ENCODE measurements at regions not wholly inside any gene's neighbourhood (a gene's known extent, or its start where the extent isn't known, plus 50 kb on each side); places are given as distances from the start of the nearest gene placed in this dataset.

GRCh38 chr5:26121338-26121737 lies 917.0 kb downstream of the CDH9 start:
- Histone ChIP-seq H3K4me1 (no peaks in the 10 kb centered on the region), H3K27me3 (no peaks in the 10 kb centered on the region), H3K9me3 (no peaks in the 10 kb centered on the region), H3K27ac (no peak overlapping the region), H3K36me3 (no peaks in the 10 kb centered on the region), H3K4me3 (no peak overlapping the region)
- intact Hi-C loops (cut with DNase I): no loop called here
- ATAC-seq: no peak
- TF ChIP-seq, protein P1, sequence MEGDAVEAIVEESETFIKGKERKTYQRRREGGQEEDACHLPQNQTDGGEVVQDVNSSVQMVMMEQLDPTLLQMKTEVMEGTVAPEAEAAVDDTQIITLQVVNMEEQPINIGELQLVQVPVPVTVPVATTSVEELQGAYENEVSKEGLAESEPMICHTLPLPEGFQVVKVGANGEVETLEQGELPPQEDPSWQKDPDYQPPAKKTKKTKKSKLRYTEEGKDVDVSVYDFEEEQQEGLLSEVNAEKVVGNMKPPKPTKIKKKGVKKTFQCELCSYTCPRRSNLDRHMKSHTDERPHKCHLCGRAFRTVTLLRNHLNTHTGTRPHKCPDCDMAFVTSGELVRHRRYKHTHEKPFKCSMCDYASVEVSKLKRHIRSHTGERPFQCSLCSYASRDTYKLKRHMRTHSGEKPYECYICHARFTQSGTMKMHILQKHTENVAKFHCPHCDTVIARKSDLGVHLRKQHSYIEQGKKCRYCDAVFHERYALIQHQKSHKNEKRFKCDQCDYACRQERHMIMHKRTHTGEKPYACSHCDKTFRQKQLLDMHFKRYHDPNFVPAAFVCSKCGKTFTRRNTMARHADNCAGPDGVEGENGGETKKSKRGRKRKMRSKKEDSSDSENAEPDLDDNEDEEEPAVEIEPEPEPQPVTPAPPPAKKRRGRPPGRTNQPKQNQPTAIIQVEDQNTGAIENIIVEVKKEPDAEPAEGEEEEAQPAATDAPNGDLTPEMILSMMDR (IDR thresholded peaks at IDR 0.05): no peak
- WGBS, 2 donors: 43 to 47% methylated on average over 6 of the region's 6 CpGs
- no peak for DNase-seq
- FAIRE-seq: no peak

DNA sequence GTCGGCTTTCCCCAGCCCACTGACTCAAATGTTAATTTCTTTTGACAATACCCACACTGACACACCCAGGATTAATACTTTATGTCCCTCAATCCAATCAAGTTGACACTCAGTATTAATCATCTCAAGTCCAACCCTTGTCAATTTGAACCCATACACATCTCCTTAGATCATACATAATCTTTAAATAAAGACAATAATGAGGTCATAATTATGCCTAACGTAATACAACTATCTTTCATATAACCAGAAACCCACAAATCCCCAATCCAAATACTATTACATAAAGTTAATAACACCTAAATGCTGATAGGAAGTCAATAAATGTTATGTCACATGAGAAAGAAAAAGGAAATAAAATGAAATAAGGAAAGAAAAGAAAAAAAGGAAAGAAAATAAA lies 934.2 kb downstream of the CDH9 start:
- FAIRE-seq (no peak), DNase-seq (no peak), ATAC-seq (no peak)
- Histone ChIP-seq H3K4me3 (no peak overlapping the region), H3K9me3 (no peaks in the 10 kb centered on the region), H3K4me1 (no peaks in the 10 kb centered on the region), H3K27ac (no peak overlapping the region), H3K36me3 (no peaks in the 10 kb centered on the region), H3K27me3 (no peaks in the 10 kb centered on the region)
- intact Hi-C loops (cut with DNase I): no loop called here
- TF ChIP-seq, protein P1 (IDR thresholded peaks at IDR 0.05): no peak
- 40 to 48% methylated on average over 2 of the region's 2 CpGs for WGBS, 2 donors

DNA sequence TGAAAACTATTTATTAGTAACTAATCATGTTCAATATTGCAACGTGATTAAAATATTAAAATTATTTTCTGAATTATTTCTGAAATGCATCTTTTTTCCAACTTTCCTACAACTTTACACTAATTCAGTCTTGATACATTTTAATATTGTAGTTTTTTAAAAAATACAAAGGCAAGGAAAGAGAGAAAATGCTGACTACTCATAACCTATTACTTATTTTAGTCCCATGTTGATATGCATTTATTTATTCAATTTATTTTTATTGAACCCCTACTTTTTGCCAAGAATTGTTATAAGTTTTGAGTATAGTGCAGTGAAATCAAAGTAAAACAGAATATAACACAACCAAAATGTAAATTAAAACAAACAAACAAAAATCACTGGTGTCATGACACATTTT lies 978.2 kb downstream of the CDH9 start:
- 55 to 57% methylated on average over 1 of the region's 1 CpG for WGBS, 2 donors
- intact Hi-C loops (cut with DNase I): no loop called here
- TF ChIP-seq, protein P1 (IDR thresholded peaks at IDR 0.05): no peak
- no peak for ATAC-seq
- FAIRE-seq: no peak
- Histone ChIP-seq H3K36me3 (no peaks in the 10 kb centered on the region), H3K9me3 (no peaks in the 10 kb centered on the region), H3K27ac (no peak overlapping the region), H3K27me3 (no peaks in the 10 kb centered on the region), H3K4me3 (no peak overlapping the region), H3K4me1 (no peaks in the 10 kb centered on the region)
- no peak for DNase-seq

DNA sequence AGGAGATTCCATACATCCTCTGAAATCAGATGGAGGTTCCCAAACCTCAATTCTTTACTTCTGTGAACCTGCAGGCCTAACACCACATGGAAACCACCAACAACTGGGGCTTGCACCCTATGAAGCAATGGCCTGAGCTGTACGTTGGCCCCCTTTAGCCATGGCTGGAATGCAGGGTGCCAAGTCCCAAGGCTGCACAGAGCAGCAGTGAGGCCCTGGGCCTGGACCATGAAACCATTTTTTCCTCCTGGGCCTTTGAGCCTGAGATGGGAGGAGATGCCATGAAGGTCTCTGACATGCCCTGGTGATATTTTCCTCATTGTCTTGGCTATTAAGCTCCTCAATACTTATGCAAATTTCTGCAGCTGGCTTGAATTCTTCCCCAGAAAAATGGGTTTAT lies 983.8 kb downstream of the CDH9 start:
- intact Hi-C loops (cut with DNase I): no loop called here
- Histone ChIP-seq H3K27me3 (no peaks in the 10 kb centered on the region), H3K9me3 (no peaks in the 10 kb centered on the region), H3K36me3 (no peaks in the 10 kb centered on the region), H3K4me3 (no peak overlapping the region), H3K4me1 (no peaks in the 10 kb centered on the region), H3K27ac (no peak overlapping the region)
- FAIRE-seq (no peak), DNase-seq (no peak), ATAC-seq (no peak)
- TF ChIP-seq, protein P1 (IDR thresholded peaks at IDR 0.05): no peak
- WGBS, 2 donors: 38 to 58% methylated on average over 1 of the region's 1 CpG

DNA sequence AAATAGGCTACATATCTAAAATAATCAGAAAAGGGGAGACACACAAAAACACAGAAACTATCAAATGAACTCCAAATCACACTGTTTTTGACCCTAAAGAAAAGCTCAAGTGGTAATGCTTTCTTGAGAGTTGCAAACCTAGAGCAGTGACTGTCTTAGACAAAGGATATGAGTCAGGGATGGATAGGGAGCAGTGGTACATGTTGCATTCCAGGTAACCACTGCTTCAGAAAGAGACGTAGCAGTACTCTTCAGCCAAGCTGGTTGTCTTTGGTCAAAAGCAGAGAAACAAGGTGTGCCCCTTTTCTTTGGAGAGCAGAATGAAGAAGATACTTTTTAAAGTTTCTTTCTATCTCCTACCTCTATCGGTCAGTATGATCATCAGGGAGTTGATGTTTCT lies 1003.6 kb downstream of the CDH9 start:
- H3K4me3 ChIP-seq: no peak overlapping the region
- no peaks in the 10 kb centered on the region for H3K27me3 ChIP-seq
- H3K27ac ChIP-seq: no peak overlapping the region
- FAIRE-seq: no peak
- TF ChIP-seq, protein P1 (IDR thresholded peaks at IDR 0.05): no peak
- 68 to 71% methylated on average over 2 of the region's 2 CpGs for WGBS, 2 donors
- H3K4me1 ChIP-seq: no peaks in the 10 kb centered on the region
- intact Hi-C loops (cut with DNase I): no loop called here
- no peak for ATAC-seq
- no peaks in the 10 kb centered on the region for H3K9me3 ChIP-seq
- no peaks in the 10 kb centered on the region for H3K36me3 ChIP-seq
- DNase-seq: no peak

Measured in pancreas (tissue), 10 donors.